Tibial artery (tissue), 4 donors: ENCODE measurements at regions not wholly inside any gene's neighbourhood (a gene's known extent, or its start where the extent isn't known, plus 50 kb on each side); places are given as distances from the start of the nearest gene placed in this dataset.
"Not testable (repeated sequence)": the region's sequence is repeated elsewhere in the genome, so short reads cannot be mapped to it uniquely, and the experiment has no call there.

ENCODE experiments used
- DNase-seq, 2 donors: peaks; one replicate each; pipeline ENCODE4 v3.0.0-alpha.2; 2019
- H3K27ac ChIP-seq, 2 donors: fragments of 200-600 bp; sonication (generic) in 1 of 2; 1 replicate in 1 of 2; 2 replicates in 1 of 2; pipeline ENCODE4 v1.5.1; 2018 to 2019; ENCODE audit warnings: mild to moderate bottlenecking in 1 of 2
- H3K27me3 ChIP-seq, 2 donors: fragments of 200-600 bp; sonication (generic) in 1 of 2; one replicate each; pipeline versions ENCODE4 v1.5.1 to v1.6.0; 2016 to 2019
- H3K36me3 ChIP-seq, 3 donors: fragments of 200-600 bp; sonication (generic) in 2 of 3; one replicate each; pipeline ENCODE4 v1.5.1; 2016 to 2019; ENCODE audit warnings: mild to moderate bottlenecking in 2 of 3
- H3K4me1 ChIP-seq, 4 donors: fragments of 200-600 bp; sonication (generic) in 2 of 4; 1 replicate in 3 of 4; 2 replicates in 1 of 4; pipeline ENCODE4 v1.5.1; 2016 to 2019
- H3K4me3 ChIP-seq, 2 donors: fragments of 200-600 bp; sonication (generic) in 1 of 2; 1 replicate in 1 of 2; 2 replicates in 1 of 2; pipeline ENCODE4 v1.5.1; 2018 to 2019; ENCODE audit warnings: mild to moderate bottlenecking in 2 of 2
- H3K9me3 ChIP-seq, 3 donors: fragments of 200-600 bp; sonication (generic) in 1 of 3; one replicate each; pipeline ENCODE4 v1.5.1; 2016 to 2019
- CTCF ChIP-seq, 2 experiments: fragments of 200-600 bp in 1 of 2; fragments of 450-650 bp in 1 of 2; IDR thresholded peaks; one replicate each; pipeline ENCODE4 v1.5.1; 2017 to 2019; ENCODE audit warnings: antibody characterized with exemption in 2 of 2, mild to moderate bottlenecking in 1 of 2, moderate library complexity in 1 of 2
- intact Hi-C: fragments of 100-400 bp; cut with DNase I; formaldehyde crosslinking; loops from one replicate; pipeline ENCODE4 v1.15.0; 2023; ENCODE audit warnings: low total_unique reads

- no peak overlapping the region for H3K4me3 ChIP-seq
- H3K36me3 ChIP-seq: no peaks in the 10 kb centered on the region
- H3K27ac ChIP-seq: no peak overlapping the region
- intact Hi-C loops: no loop called here
- H3K9me3 ChIP-seq: peaks cover 0 to 4% (median 0%) of the 10 kb centered on the region in 3 donors
- TF ChIP-seq CTCF (IDR thresholded peaks at IDR 0.05): no peak
- H3K27me3 ChIP-seq: no peaks in the 10 kb centered on the region
- no peak for DNase-seq
- no peaks in the 10 kb centered on the region for H3K4me1 ChIP-seq
Observed at GRCh38 chr12:60752589-60752988, 1156.8 kb downstream of the SLC16A7 start.

- H3K4me3 ChIP-seq: no peak overlapping the region
- no peaks in the 10 kb centered on the region for H3K27me3 ChIP-seq
- TF ChIP-seq CTCF (IDR thresholded peaks at IDR 0.05): no peak
- H3K27ac ChIP-seq: no peak overlapping the region
- DNase-seq: no peak
- H3K9me3 ChIP-seq: no peaks in the 10 kb centered on the region
- H3K4me1 ChIP-seq: no peaks in the 10 kb centered on the region
- no peaks in the 10 kb centered on the region for H3K36me3 ChIP-seq
- intact Hi-C loops: no loop called here
Observed at GRCh38 chr12:60758224-60758623, 1162.4 kb downstream of the SLC16A7 start.

- Histone ChIP-seq H3K27ac (no peak overlapping the region), H3K9me3 (no peaks in the 10 kb centered on the region), H3K4me3 (no peak overlapping the region), H3K36me3 (no peaks in the 10 kb centered on the region), H3K4me1 (no peaks in the 10 kb centered on the region), H3K27me3 (no peaks in the 10 kb centered on the region)
- TF ChIP-seq CTCF (IDR thresholded peaks at IDR 0.05): no peak
- intact Hi-C loops: no loop called here
- DNase-seq: no peak
Observed at GRCh38 chr12:60760965-60761364, 1165.1 kb downstream of the SLC16A7 start.

GRCh38 chr12:60801166-60801565, 1205.3 kb downstream of the SLC16A7 start:
- H3K4me1 ChIP-seq, DNase-seq, H3K27ac ChIP-seq, intact Hi-C loops, H3K27me3 ChIP-seq, H3K4me3 ChIP-seq, H3K36me3 ChIP-seq, H3K9me3 ChIP-seq: not testable (repeated sequence)

- intact Hi-C loops: no loop called here
- H3K9me3 ChIP-seq: no peaks in the 10 kb centered on the region
- TF ChIP-seq CTCF (IDR thresholded peaks at IDR 0.05): no peak
- DNase-seq: no peak
- H3K27me3 ChIP-seq: no peaks in the 10 kb centered on the region
- H3K27ac ChIP-seq: no peak overlapping the region
- H3K4me3 ChIP-seq: no peak overlapping the region
- no peaks in the 10 kb centered on the region for H3K36me3 ChIP-seq
- H3K4me1 ChIP-seq: no peaks in the 10 kb centered on the region
Observed at GRCh38 chr12:60803147-60803546, 1207.3 kb downstream of the SLC16A7 start.

GRCh38 chr12:60805364-60805763, 1209.5 kb downstream of the SLC16A7 start:
- TF ChIP-seq CTCF (IDR thresholded peaks at IDR 0.05): no peak
- H3K27me3 ChIP-seq: no peaks in the 10 kb centered on the region
- no peaks in the 10 kb centered on the region for H3K9me3 ChIP-seq
- no peak overlapping the region for H3K27ac ChIP-seq
- intact Hi-C loops: no loop called here
- DNase-seq: no peak
- H3K4me3 ChIP-seq: no peak overlapping the region
- no peaks in the 10 kb centered on the region for H3K36me3 ChIP-seq
- no peaks in the 10 kb centered on the region for H3K4me1 ChIP-seq
